ENCODE measurements at regions not wholly inside any gene's neighbourhood (a gene's known extent, or its start where the extent isn't known, plus 50 kb on each side); places are given as distances from the start of the nearest gene placed in this dataset.
A peak's percentile ranks its signal among the peaks of the same experiment; 100 is the strongest.

GRCh38 chr13:48885027-48885395, 90.7 kb upstream of the FNDC3A start:
- no peak for TF ChIP-seq CTCF (IDR thresholded peaks at IDR 0.05)
- Histone ChIP-seq H3K9me3 (no peaks in the 10 kb centered on the region), H3K4me1 (peaks cover 0 to 3% of the 10 kb centered on the region in 2 donors), H3K27me3 (no peaks in the 10 kb centered on the region), H3K4me3 (no peak overlapping the region), H3K36me3 (no peaks in the 10 kb centered on the region), H3K27ac (no peak overlapping the region)
- DNase-seq, result no peak
- intact Hi-C loops (cut with DNase I), result no loop called here
- ATAC-seq, result no peak

- Histone ChIP-seq H3K4me3 (no peak overlapping the region), H3K4me1 (peaks cover 0 to 24% of the 10 kb centered on the region in 2 donors), H3K36me3 (no peaks in the 10 kb centered on the region), H3K27ac (no peak overlapping the region), H3K9me3 (no peaks in the 10 kb centered on the region), H3K27me3 (no peaks in the 10 kb centered on the region)
- DNase-seq (no peak), ATAC-seq (no peak)
- TF ChIP-seq CTCF (IDR thresholded peaks at IDR 0.05), result no peak
- intact Hi-C loops (cut with DNase I), result no loop called here
Observed at GRCh38 chr13:48888613-48889012, 87.1 kb upstream of the FNDC3A start.

GRCh38 chr13:48890391-48890790, 85.3 kb upstream of the FNDC3A start:
- intact Hi-C loops (cut with DNase I), result no loop called here
- no peak for DNase-seq

GRCh38 chr13:48891586-48891985, 84.1 kb upstream of the FNDC3A start:
- Histone ChIP-seq H3K36me3 (no peaks in the 10 kb centered on the region), H3K27me3 (no peaks in the 10 kb centered on the region), H3K27ac (peak overlapping the region in 1 of 2 donors; percentile 67), H3K4me3 (no peak overlapping the region), H3K4me1 (peaks cover 0 to 21% of the 10 kb centered on the region in 2 donors), H3K9me3 (no peaks in the 10 kb centered on the region)
- peak; percentile 18 for ATAC-seq
- no peak for TF ChIP-seq CTCF (IDR thresholded peaks at IDR 0.05)
- intact Hi-C loops (cut with DNase I), result no loop called here
- DNase-seq, result no peak

More at GRCh38 chr13:48890391-48890790, 85.3 kb upstream of the FNDC3A start:
- no peak for ATAC-seq
- TF ChIP-seq CTCF (IDR thresholded peaks at IDR 0.05), result no peak
- H3K4me1 ChIP-seq, result peaks cover 0 to 21% of the 10 kb centered on the region in 2 donors
- no peaks in the 10 kb centered on the region for H3K36me3 ChIP-seq
- H3K27me3 ChIP-seq, result no peaks in the 10 kb centered on the region
- H3K9me3 ChIP-seq, result no peaks in the 10 kb centered on the region
- H3K27ac ChIP-seq, result no peak overlapping the region
- no peak overlapping the region for H3K4me3 ChIP-seq

- Histone ChIP-seq H3K9me3 (no peaks in the 10 kb centered on the region), H3K36me3 (no peaks in the 10 kb centered on the region), H3K27ac (peak overlapping the region in 1 of 2 donors; percentile 67), H3K27me3 (no peaks in the 10 kb centered on the region), H3K4me1 (peaks cover 0 to 21% of the 10 kb centered on the region in 2 donors), H3K4me3 (no peak overlapping the region)
- intact Hi-C loops (cut with DNase I), result no loop called here
- DNase-seq (no peak), ATAC-seq (peak; percentile 88)
- no peak for TF ChIP-seq CTCF (IDR thresholded peaks at IDR 0.05)
Observed at GRCh38 chr13:48892053-48892687, 83.5 kb upstream of the FNDC3A start.
